K562 (cell line): ENCODE measurements at regions not wholly inside any gene's neighbourhood (a gene's known extent, or its start where the extent isn't known, plus 50 kb on each side); places are given as distances from the start of the nearest gene placed in this dataset.

Experiments used
- ATAC-seq: fragments of 200-7000 bp; cut with Tn5 transposase; 3 replicates; pipeline ENCODE4 v1.9.1; 2020; ENCODE audit warnings: moderate library complexity
- BruUV-seq: library from RNA; stranded (reverse); fragments of 400-500 nt; replicated peaks from 2 replicates; lab custom pipeline; 2021; lab: Mats Ljungman, UMichigan
- CTCF ChIA-PET: fragments of 300-600 bp; formaldehyde crosslinking; extraction: SDS; loops from one replicate; lab custom pipeline; 2021; ENCODE audit warnings: low intra/inter-chr PET ratio; lab: Yijun Ruan, JAX
- POLR2A ChIA-PET: fragments of 300-600, 350-650 bp; sonication (Branson Sonifier 250); formaldehyde crosslinking; extraction: SDS; loops from one replicate; lab custom pipeline; 2021; ENCODE audit warnings: antibody characterized with exemption, inconsistent platforms; lab: Yijun Ruan, JAX
- DNase-seq, 4 experiments: peaks; one replicate each; pipeline versions ENCODE4 v3.0.0 to v3.0.0-alpha.2; 2011 to 2018; ENCODE audit warnings: low spot score in 3 of 4, mixed read lengths in 3 of 4; ENCODE audit errors: extremely low read depth in 1 of 4
- FAIRE-seq: peaks from 2 replicates; lab custom pipeline; 2011; peaks lifted over from hg19 to GRCh38; lab: Jason Lieb, UNC
- H2AFZ ChIP-seq: 2 replicates; pipeline ENCODE4 v1.6.0; 2011; ENCODE audit warnings: low read depth, low read length, control low read depth, inconsistent platforms
- H3K27ac ChIP-seq: fragments of 200-600 bp; 3 replicates; pipeline ENCODE4 v1.8.0; 2011; ENCODE audit warnings: low read depth, mild to moderate bottlenecking, control low read depth, inconsistent platforms, low read length, moderate library complexity, mixed read lengths; ENCODE audit errors: extremely low read depth
- H3K27me3 ChIP-seq, 2 experiments: fragments of 300-600 bp in 1 of 2; 2 replicates in 1 of 2; 3 replicates in 1 of 2; pipeline versions ENCODE4 v1.6.0 to v1.8.0; 2011; ENCODE audit warnings: inconsistent platforms in 2 of 2, low read length in 2 of 2, mild to moderate bottlenecking in 1 of 2, mixed read lengths in 1 of 2, moderate library complexity in 1 of 2; ENCODE audit not compliant: control insufficient read depth in 2 of 2, insufficient read depth in 2 of 2
- H3K36me3 ChIP-seq: fragments of 300-600 bp; 3 replicates; pipeline ENCODE4 v1.8.0; 2011; ENCODE audit warnings: mild to moderate bottlenecking, low read length, inconsistent platforms; ENCODE audit not compliant: control insufficient read depth, insufficient read depth
- H3K4me1 ChIP-seq, 2 experiments: fragments of 200-600 bp in 1 of 2; replicated peaks in 1 of 2; 2 replicates in 1 of 2; 3 replicates in 1 of 2; pipeline versions ENCODE4 v1.5.1 to v1.8.0; 2011; ENCODE audit warnings: inconsistent platforms in 2 of 2, low read length in 2 of 2, mild to moderate bottlenecking in 1 of 2, mixed read lengths in 1 of 2, moderate library complexity in 1 of 2; ENCODE audit not compliant: control insufficient read depth in 2 of 2, insufficient read depth in 2 of 2
- H3K4me2 ChIP-seq: 2 replicates; pipeline ENCODE4 v1.6.1; 2011; ENCODE audit warnings: low read length, control low read depth, inconsistent platforms, mixed read lengths; ENCODE audit not compliant: insufficient read depth
- H3K4me3 ChIP-seq: fragments of 200-600 bp; sonication (generic), shearing (Covaris generic); 2 replicates; pipeline ENCODE4 v1.5.1; 2016; ENCODE audit warnings: control low read depth, inconsistent platforms
- H3K79me2 ChIP-seq: fragments of 200-600 bp; 3 replicates; pipeline ENCODE4 v1.8.0; 2011; ENCODE audit warnings: low read length, inconsistent platforms; ENCODE audit not compliant: control insufficient read depth, insufficient read depth
- H3K9ac ChIP-seq, 2 experiments: 2 replicates each; pipeline versions ENCODE4 v1.6.0 to v1.6.1; 2011; ENCODE audit warnings: low read depth in 2 of 2, low read length in 2 of 2, control low read depth in 1 of 2, inconsistent platforms in 1 of 2, mild to moderate bottlenecking in 1 of 2, mixed read lengths in 1 of 2; ENCODE audit not compliant: insufficient read depth in 1 of 2
- H3K9me1 ChIP-seq: one replicate; pipeline ENCODE4 v1.6.0; 2011; ENCODE audit warnings: inconsistent platforms, mild to moderate bottlenecking, low read length, moderate library complexity; ENCODE audit not compliant: control insufficient read depth, insufficient read depth
- H3K9me3 ChIP-seq: replicated peaks from 2 replicates; pipeline ENCODE4 v1.5.1; 2011; ENCODE audit warnings: low read depth, low read length, inconsistent platforms; ENCODE audit not compliant: control insufficient read depth, insufficient read depth
- H4K20me1 ChIP-seq: replicated peaks from 2 replicates; pipeline ENCODE4 v1.6.1; 2011; ENCODE audit warnings: low read length, inconsistent platforms, mixed read lengths; ENCODE audit not compliant: control insufficient read depth, insufficient read depth
- DIDO1 ChIP-seq: fragments of 450-650 bp; IDR thresholded peaks from 2 replicates; pipeline ENCODE4 v1.6.1; 2016; ENCODE audit warnings: low read depth, missing biosample characterization, missing genetic modification characterization
- E4F1 ChIP-seq: fragments of 250-450 bp; sonication (Bioruptor Pico); IDR thresholded peaks from 2 replicates; pipeline ENCODE4 v1.5.0; 2021; ENCODE audit warnings: mild to moderate bottlenecking, borderline replicate concordance
- HLTF ChIP-seq: fragments of 450-650 bp; IDR thresholded peaks from 2 replicates; pipeline ENCODE4 v1.6.1; 2016
- MYNN ChIP-seq, 2 experiments: sonication (generic); formaldehyde crosslinking in 1 of 2; IDR thresholded peaks; 2 replicates each; pipeline versions ENCODE4 v1.5.0 to v1.6.1; 2016 to 2020; ENCODE audit warnings: antibody characterized with exemption in 1 of 2, missing genetic modification reagents in 1 of 2
- NFATC3 ChIP-seq: fragments of 450-650 bp; IDR thresholded peaks from 2 replicates; pipeline ENCODE4 v1.6.1; 2017; ENCODE audit warnings: mild to moderate bottlenecking
- PML ChIP-seq: IDR thresholded peaks from 2 replicates; pipeline ENCODE4 v1.6.1; 2012; ENCODE audit warnings: low read length, inconsistent platforms
- RBM34 ChIP-seq: fragments of 200-400 bp; formaldehyde crosslinking; IDR thresholded peaks from 2 replicates; pipeline ENCODE4 v1.6.1; 2018; ENCODE audit warnings: low read length, borderline replicate concordance; ENCODE audit not compliant: insufficient read depth
- SLC30A9 ChIP-seq: fragments of 250-450 bp; sonication (Bioruptor Pico); IDR thresholded peaks from 2 replicates; pipeline ENCODE4 v1.8.0; 2022; ENCODE audit warnings: mild to moderate bottlenecking, moderate library complexity
- SPI1 ChIP-seq: IDR thresholded peaks from 2 replicates; pipeline ENCODE4 v1.6.1; 2011; ENCODE audit warnings: low read depth, low read length, control low read depth, borderline replicate concordance
- SRSF1 ChIP-seq: fragments of 200-400 bp; formaldehyde crosslinking; IDR thresholded peaks from 2 replicates; pipeline ENCODE4 v1.6.1; 2017; ENCODE audit warnings: mild to moderate bottlenecking, low read depth, low read length, moderate library complexity
- USF1 ChIP-seq: sonication (generic); formaldehyde crosslinking; IDR thresholded peaks from 2 replicates; pipeline ENCODE4 v1.9.0; 2022; ENCODE audit warnings: mild to moderate bottlenecking, missing genetic modification reagents
- ZBTB33 ChIP-seq: sonication (generic); formaldehyde crosslinking; IDR thresholded peaks from 2 replicates; pipeline ENCODE4 v1.8.1; 2023; ENCODE audit warnings: mild to moderate bottlenecking, missing genetic modification reagents
- WGBS: fragments of 100-300 bp; shearing (Covaris generic); methylation state at CpG from one replicate; pipeline ENCODE4 v1.1.6; 2016; ENCODE audit warnings: low coverage, mixed read lengths; ENCODE audit not compliant: insufficient coverage; ENCODE audit errors: missing lambda C conversion rate; 5-methylcytosine and 5-hydroxymethylcytosine counted together
- in situ Hi-C: fragments of 300-500 bp; cut with MboI; formaldehyde crosslinking; loops from 4 replicates; pipeline ENCODE4 v1.15.0; 2018; ENCODE audit warnings: inconsistent platforms, mixed read lengths
- intact Hi-C: fragments of 100-400 bp; cut with micrococcal nuclease; formaldehyde crosslinking; loops from 2 replicates; pipeline ENCODE4 v1.14.2; 2022

- intact Hi-C loops: no loop called here
- 0% methylated on average over 1 of the region's 1 CpG for WGBS
- H4K20me1 ChIP-seq: no peaks in the 10 kb centered on the region
Measured at GRCh38 chr3:168239287-168239686, 143.6 kb upstream of the GOLIM4 start.

GRCh38 chr3:168233001-168233400 is 137.3 kb upstream of the GOLIM4 start:
- H3K4me1 ChIP-seq: no peaks in the 10 kb centered on the region
- no peak overlapping the region for H3K27ac ChIP-seq
- H3K79me2 ChIP-seq: no peaks in the 10 kb centered on the region
- no peaks in the 10 kb centered on the region for H3K9me3 ChIP-seq
- H3K4me3 ChIP-seq: no peak overlapping the region
- FAIRE-seq (no peak), DNase-seq (no peak), ATAC-seq (no peak)
- no peaks in the 10 kb centered on the region for H3K36me3 ChIP-seq
- H4K20me1 ChIP-seq: no peaks in the 10 kb centered on the region
- no peaks in the 10 kb centered on the region for H3K27me3 ChIP-seq
- no TSS peak for BruUV-seq
- in situ Hi-C loops (no loop called here), intact Hi-C loops (no loop called here)
- 5% methylated on average over 1 of the region's 1 CpG for WGBS
- POLR2A ChIA-PET: no interaction called here
- H3K9ac ChIP-seq: no peak overlapping the region
- H3K4me2 ChIP-seq: no peak overlapping the region
- H2AFZ ChIP-seq: no peak overlapping the region
- CTCF ChIA-PET: no interaction called here
- no peaks in the 10 kb centered on the region for H3K9me1 ChIP-seq
- no peak for TF ChIP-seq E4F1 (CRISPR knock-in tag)
- no peak for TF ChIP-seq ZBTB33
- no peak for TF ChIP-seq RBM34
- no peak for TF ChIP-seq SRSF1
- TF ChIP-seq PML: no peak
- no peak for TF ChIP-seq MYNN (IDR thresholded peaks at IDR 0.05)
- TF ChIP-seq MYNN (CRISPR knock-in tag; IDR thresholded peaks at IDR 0.05): no peak
- TF ChIP-seq HLTF: no peak
- no peak for TF ChIP-seq DIDO1 (tag)
- no peak for TF ChIP-seq NFATC3
- no peak for TF ChIP-seq SLC30A9

More at GRCh38 chr3:168239287-168239686, 143.6 kb upstream of the GOLIM4 start:
- Histone ChIP-seq H3K4me3 (no peak overlapping the region), H3K4me2 (no peak overlapping the region), H3K27ac (no peak overlapping the region), H3K9me1 (no peaks in the 10 kb centered on the region)
- ChIA-PET CTCF (no interaction called here), POLR2A (no interaction called here)
- no peak for DNase-seq
- TF ChIP-seq USF1 (no peak), SPI1 (peak; percentile 83)
- TF ChIP-seq, all 486 proteins: peak for 1
- Histone ChIP-seq H3K9me3 (no peaks in the 10 kb centered on the region), H3K36me3 (no peaks in the 10 kb centered on the region), H3K9ac (no peak overlapping the region), H3K27me3 (no peaks in the 10 kb centered on the region), H3K4me1 (no peaks in the 10 kb centered on the region), H3K79me2 (no peaks in the 10 kb centered on the region), H2AFZ (no peak overlapping the region)
- FAIRE-seq: no peak
- no TSS peak for BruUV-seq
- ATAC-seq: no peak
- in situ Hi-C loops: no loop called here
